ENCODE measurements at regions not wholly inside any gene's neighbourhood (a gene's known extent, or its start where the extent isn't known, plus 50 kb on each side); places are given as distances from the start of the nearest gene placed in this dataset.

DNA sequence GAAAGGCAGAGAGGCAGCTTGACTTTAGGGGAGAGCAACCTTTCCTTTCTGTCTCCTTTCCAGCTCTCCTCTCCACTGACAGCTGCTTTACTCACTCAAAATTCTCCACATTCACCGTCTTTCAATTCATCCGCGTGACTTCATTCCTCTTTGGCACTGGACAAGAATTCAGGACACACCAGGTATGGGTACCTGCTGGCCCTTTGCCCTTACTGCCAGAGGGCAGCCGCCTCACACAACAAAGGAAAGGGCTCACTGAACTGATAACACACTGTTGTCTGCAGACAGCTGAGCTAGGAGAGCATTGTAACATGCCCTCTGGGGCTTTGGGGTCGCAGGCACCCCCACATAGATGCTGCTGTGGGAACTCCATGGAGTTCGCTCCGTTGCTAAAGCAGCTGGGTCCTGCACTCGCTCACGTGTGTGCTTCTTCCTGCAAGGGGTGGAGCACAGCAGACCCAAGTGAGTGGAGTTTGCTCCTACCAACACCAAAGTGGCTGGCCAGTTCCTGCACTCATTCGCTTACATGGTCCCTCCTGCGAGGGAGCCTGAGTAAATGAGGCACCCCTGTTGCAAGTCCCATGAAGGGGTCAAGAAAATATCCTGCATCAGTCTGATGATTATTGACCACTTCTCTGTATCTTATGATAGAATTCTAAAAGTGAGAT is 79.0 kb upstream of the SGO1 start:
- no peak for DNase-seq
- POLR2A ChIA-PET: no interaction called here
- no peak overlapping the region for H3K4me3 ChIP-seq (ENCODE audit: control insufficient read depth in 1 of 7, extremely low read depth in 1 of 7, insufficient read depth in 4 of 7, low read depth in 2 of 7, low read length in 6 of 7)
- CTCF ChIA-PET: no interaction called here
- no peak overlapping the region for H3K27ac ChIP-seq (ENCODE audit: insufficient read depth in 1 of 2, low read depth in 1 of 2, low read length in 2 of 2, poor library complexity in 1 of 2, severe bottlenecking in 2 of 2)
- no peaks in the 10 kb centered on the region for H3K4me1 ChIP-seq (ENCODE audit: control extremely low read depth in 1 of 4, control insufficient read depth in 4 of 4, insufficient read depth in 4 of 4, low read length in 3 of 4)
- H3K27me3 ChIP-seq (replicated peaks in 2 of 5; ENCODE audit: control insufficient read depth in 4 of 5, insufficient read depth in 5 of 5, low read length in 4 of 5): peaks cover 0 to 3% (median 0%) of the 10 kb centered on the region in 5 experiments
- no peaks in the 10 kb centered on the region for H3K9me3 ChIP-seq (ENCODE audit: control extremely low read depth in 1 of 5, control insufficient read depth in 4 of 5, insufficient read depth in 2 of 5, low read depth in 1 of 5, low read length in 4 of 5)
- 91% methylated on average over 11 of the region's 11 CpGs for WGBS (ENCODE audit: insufficient coverage)
- H3K36me3 ChIP-seq (ENCODE audit: control insufficient read depth in 4 of 4, insufficient read depth in 4 of 4, low read length in 3 of 4): no peaks in the 10 kb centered on the region

DNA sequence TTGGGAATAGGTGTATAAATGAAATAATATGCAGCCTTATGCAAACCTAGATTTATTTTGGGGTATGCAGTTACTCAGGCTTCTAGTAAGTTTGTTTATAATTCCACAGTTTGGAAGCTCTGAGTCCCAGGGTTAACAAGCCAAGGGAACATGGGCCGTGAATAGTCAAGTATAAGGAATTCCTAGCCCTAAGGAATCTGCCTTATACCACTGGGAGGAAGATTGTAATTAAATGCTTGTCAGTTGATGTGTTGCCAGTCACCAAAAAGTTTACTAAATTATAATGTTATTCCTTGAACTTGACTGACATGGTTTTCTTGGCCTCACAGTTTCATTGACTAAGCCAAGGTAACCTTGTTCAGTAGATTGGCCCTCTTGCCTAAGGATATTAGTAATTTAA is 72.4 kb upstream of the SGO1 start:
- DNase-seq: no peak
- no peaks in the 10 kb centered on the region for H3K9me3 ChIP-seq (ENCODE audit: control extremely low read depth in 1 of 5, control insufficient read depth in 4 of 5, insufficient read depth in 2 of 5, low read depth in 1 of 5, low read length in 4 of 5)
- no peaks in the 10 kb centered on the region for H3K4me1 ChIP-seq (ENCODE audit: control extremely low read depth in 1 of 4, control insufficient read depth in 4 of 4, insufficient read depth in 4 of 4, low read length in 3 of 4)
- H3K36me3 ChIP-seq (ENCODE audit: control insufficient read depth in 4 of 4, insufficient read depth in 4 of 4, low read length in 3 of 4): no peaks in the 10 kb centered on the region
- ChIA-PET CTCF (no interaction called here), POLR2A (no interaction called here)
- H3K27ac ChIP-seq (ENCODE audit: insufficient read depth in 1 of 2, low read depth in 1 of 2, low read length in 2 of 2, poor library complexity in 1 of 2, severe bottlenecking in 2 of 2): no peak overlapping the region
- no CpG with 5 or more reads among the region's 1 CpG for WGBS (ENCODE audit: insufficient coverage)
- no peaks in the 10 kb centered on the region for H3K27me3 ChIP-seq (replicated peaks in 2 of 5; ENCODE audit: control insufficient read depth in 4 of 5, insufficient read depth in 5 of 5, low read length in 4 of 5)
- no peak overlapping the region for H3K4me3 ChIP-seq (ENCODE audit: control insufficient read depth in 1 of 7, extremely low read depth in 1 of 7, insufficient read depth in 4 of 7, low read depth in 2 of 7, low read length in 6 of 7)

DNA sequence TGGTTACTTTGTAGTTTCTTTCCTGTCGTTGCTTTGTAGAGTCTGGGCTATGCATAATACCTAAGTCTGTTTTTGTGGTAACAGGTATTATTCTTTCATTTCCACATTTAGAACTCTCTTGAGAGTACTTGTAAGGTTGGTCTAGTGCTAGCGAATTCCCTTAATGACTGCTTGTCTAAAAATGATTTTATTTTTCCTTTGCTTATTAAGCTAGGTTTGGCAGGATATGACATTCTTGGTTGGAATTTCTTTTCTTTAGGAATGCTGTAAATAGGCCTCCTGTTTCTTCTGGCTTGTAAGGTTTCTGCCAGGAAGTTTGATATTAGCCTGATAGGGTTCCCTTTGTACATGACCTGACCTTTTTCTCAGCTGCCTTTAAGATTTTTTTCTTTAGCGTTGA is 70.1 kb upstream of the SGO1 start:
- H3K27me3 ChIP-seq (replicated peaks in 2 of 5; ENCODE audit: control insufficient read depth in 4 of 5, insufficient read depth in 5 of 5, low read length in 4 of 5): no peaks in the 10 kb centered on the region
- H3K4me3 ChIP-seq (ENCODE audit: control insufficient read depth in 1 of 7, extremely low read depth in 1 of 7, insufficient read depth in 4 of 7, low read depth in 2 of 7, low read length in 6 of 7): no peak overlapping the region
- DNase-seq: no peak
- no peaks in the 10 kb centered on the region for H3K4me1 ChIP-seq (ENCODE audit: control extremely low read depth in 1 of 4, control insufficient read depth in 4 of 4, insufficient read depth in 4 of 4, low read length in 3 of 4)
- no peak overlapping the region for H3K27ac ChIP-seq (ENCODE audit: insufficient read depth in 1 of 2, low read depth in 1 of 2, low read length in 2 of 2, poor library complexity in 1 of 2, severe bottlenecking in 2 of 2)
- CTCF ChIA-PET: no interaction called here
- no peaks in the 10 kb centered on the region for H3K36me3 ChIP-seq (ENCODE audit: control insufficient read depth in 4 of 4, insufficient read depth in 4 of 4, low read length in 3 of 4)
- POLR2A ChIA-PET: no interaction called here
- no peaks in the 10 kb centered on the region for H3K9me3 ChIP-seq (ENCODE audit: control extremely low read depth in 1 of 5, control insufficient read depth in 4 of 5, insufficient read depth in 2 of 5, low read depth in 1 of 5, low read length in 4 of 5)
- WGBS (ENCODE audit: insufficient coverage): no CpG with 5 or more reads among the region's 3 CpGs

DNA sequence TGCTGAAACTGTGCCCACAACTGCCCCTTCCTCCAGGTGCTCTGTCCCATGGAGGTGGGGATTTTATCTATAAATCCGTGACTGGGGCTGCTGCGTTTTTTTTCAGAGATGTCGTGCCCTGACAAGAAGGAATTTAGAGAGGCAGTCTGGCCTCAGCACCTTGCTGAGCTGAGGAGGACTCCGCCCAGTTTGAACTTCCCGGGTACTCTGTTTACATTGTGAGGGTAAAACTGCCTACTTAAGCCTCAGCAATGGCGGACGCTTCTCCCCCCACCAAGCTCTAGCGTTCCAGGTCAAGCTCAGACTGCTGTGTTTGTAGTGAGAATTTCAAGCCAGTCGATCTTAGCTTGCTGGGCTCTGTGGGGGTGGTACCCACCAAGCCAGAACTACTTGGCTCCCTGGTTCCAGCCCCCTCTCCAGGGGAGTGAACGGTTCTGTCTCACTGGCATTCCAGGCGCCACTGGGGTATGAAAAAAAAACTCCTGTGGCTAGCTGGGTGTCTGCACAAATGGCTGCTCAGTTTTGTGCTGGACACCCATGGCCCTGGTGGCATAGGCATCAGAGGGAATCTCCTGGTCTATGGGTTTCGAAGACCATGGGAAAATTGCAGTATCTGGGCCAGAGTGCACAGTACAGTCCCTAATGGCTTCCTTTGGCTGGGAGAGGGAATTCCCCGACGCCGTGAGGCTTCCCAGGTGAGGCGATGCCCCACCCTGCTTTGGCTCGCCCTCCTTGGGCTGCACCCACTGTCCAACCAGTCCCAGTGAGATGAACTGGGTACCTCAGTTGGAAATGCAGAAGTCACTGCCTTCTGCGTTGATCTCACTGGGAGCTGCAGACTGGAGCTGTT is 68.5 kb upstream of the SGO1 start:
- ChIA-PET CTCF (no interaction called here), POLR2A (no interaction called here)
- H3K9me3 ChIP-seq (ENCODE audit: control extremely low read depth in 1 of 5, control insufficient read depth in 4 of 5, insufficient read depth in 2 of 5, low read depth in 1 of 5, low read length in 4 of 5): no peaks in the 10 kb centered on the region
- 94% methylated on average over 15 of the region's 18 CpGs for WGBS (ENCODE audit: insufficient coverage)
- H3K27ac ChIP-seq (ENCODE audit: insufficient read depth in 1 of 2, low read depth in 1 of 2, low read length in 2 of 2, poor library complexity in 1 of 2, severe bottlenecking in 2 of 2): no peak overlapping the region
- no peak for DNase-seq
- H3K36me3 ChIP-seq (ENCODE audit: control insufficient read depth in 4 of 4, insufficient read depth in 4 of 4, low read length in 3 of 4): no peaks in the 10 kb centered on the region
- no peaks in the 10 kb centered on the region for H3K27me3 ChIP-seq (replicated peaks in 2 of 5; ENCODE audit: control insufficient read depth in 4 of 5, insufficient read depth in 5 of 5, low read length in 4 of 5)
- H3K4me1 ChIP-seq (ENCODE audit: control extremely low read depth in 1 of 4, control insufficient read depth in 4 of 4, insufficient read depth in 4 of 4, low read length in 3 of 4): no peaks in the 10 kb centered on the region
- H3K4me3 ChIP-seq (ENCODE audit: control insufficient read depth in 1 of 7, extremely low read depth in 1 of 7, insufficient read depth in 4 of 7, low read depth in 2 of 7, low read length in 6 of 7): no peak overlapping the region

DNA sequence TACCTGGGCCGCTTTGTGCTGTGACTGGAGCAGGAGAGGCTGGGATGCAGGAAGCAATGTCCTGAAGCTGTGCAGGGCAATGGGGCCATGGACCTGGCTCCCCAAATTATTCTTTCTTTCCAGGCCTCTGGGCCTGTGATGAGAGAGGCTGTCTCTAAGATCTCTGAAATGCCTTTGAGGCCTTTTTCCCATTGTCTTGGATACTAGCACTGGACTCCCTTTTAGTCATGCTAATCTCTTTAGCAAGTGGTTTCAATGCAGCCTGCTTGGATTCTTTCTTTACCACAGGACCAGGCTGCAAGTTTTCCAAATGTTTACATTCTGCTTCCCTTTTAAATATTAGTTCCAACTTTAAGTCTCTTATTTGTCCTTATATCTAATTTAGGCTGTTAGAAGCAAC is 64.8 kb upstream of the SGO1 start:
- 100% methylated on average over 1 of the region's 1 CpG for WGBS (ENCODE audit: insufficient coverage)
- ChIA-PET CTCF (no interaction called here), POLR2A (no interaction called here)
- Histone ChIP-seq H3K27me3 (replicated peaks in 2 of 5; ENCODE audit: control insufficient read depth in 4 of 5, insufficient read depth in 5 of 5, low read length in 4 of 5) (no peaks in the 10 kb centered on the region), H3K4me1 (ENCODE audit: control extremely low read depth in 1 of 4, control insufficient read depth in 4 of 4, insufficient read depth in 4 of 4, low read length in 3 of 4) (no peaks in the 10 kb centered on the region), H3K36me3 (ENCODE audit: control insufficient read depth in 4 of 4, insufficient read depth in 4 of 4, low read length in 3 of 4) (no peaks in the 10 kb centered on the region), H3K27ac (ENCODE audit: insufficient read depth in 1 of 2, low read depth in 1 of 2, low read length in 2 of 2, poor library complexity in 1 of 2, severe bottlenecking in 2 of 2) (no peak overlapping the region), H3K9me3 (ENCODE audit: control extremely low read depth in 1 of 5, control insufficient read depth in 4 of 5, insufficient read depth in 2 of 5, low read depth in 1 of 5, low read length in 4 of 5) (no peaks in the 10 kb centered on the region), H3K4me3 (ENCODE audit: control insufficient read depth in 1 of 7, extremely low read depth in 1 of 7, insufficient read depth in 4 of 7, low read depth in 2 of 7, low read length in 6 of 7) (no peak overlapping the region)
- no peak for DNase-seq

DNA sequence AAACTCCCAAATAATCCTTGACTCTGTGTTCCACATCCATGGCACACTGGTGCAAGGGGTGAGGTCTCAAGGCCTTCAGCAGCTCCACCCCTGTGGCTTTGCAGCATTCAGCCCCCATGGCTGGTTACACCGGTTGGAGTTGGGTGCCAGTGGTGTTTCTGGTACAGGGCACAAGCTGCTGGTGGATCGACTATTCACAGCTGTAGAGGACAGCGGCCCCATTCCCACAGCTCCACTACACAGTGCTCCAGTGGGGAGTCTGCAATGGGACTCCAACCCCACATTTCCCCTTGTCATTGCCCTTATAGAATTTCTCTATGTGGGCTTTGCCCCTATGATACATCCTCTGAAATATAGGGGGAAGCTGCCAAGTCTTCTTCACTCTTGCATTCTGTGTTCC is 64.3 kb upstream of the SGO1 start:
- Histone ChIP-seq H3K9me3 (ENCODE audit: control extremely low read depth in 1 of 5, control insufficient read depth in 4 of 5, insufficient read depth in 2 of 5, low read depth in 1 of 5, low read length in 4 of 5) (no peaks in the 10 kb centered on the region), H3K4me3 (ENCODE audit: control insufficient read depth in 1 of 7, extremely low read depth in 1 of 7, insufficient read depth in 4 of 7, low read depth in 2 of 7, low read length in 6 of 7) (no peak overlapping the region), H3K36me3 (ENCODE audit: control insufficient read depth in 4 of 4, insufficient read depth in 4 of 4, low read length in 3 of 4) (no peaks in the 10 kb centered on the region), H3K27ac (ENCODE audit: insufficient read depth in 1 of 2, low read depth in 1 of 2, low read length in 2 of 2, poor library complexity in 1 of 2, severe bottlenecking in 2 of 2) (no peak overlapping the region), H3K27me3 (replicated peaks in 2 of 5; ENCODE audit: control insufficient read depth in 4 of 5, insufficient read depth in 5 of 5, low read length in 4 of 5) (no peaks in the 10 kb centered on the region), H3K4me1 (ENCODE audit: control extremely low read depth in 1 of 4, control insufficient read depth in 4 of 4, insufficient read depth in 4 of 4, low read length in 3 of 4) (no peaks in the 10 kb centered on the region)
- ChIA-PET CTCF (no interaction called here), POLR2A (no interaction called here)
- DNase-seq: no peak
- WGBS (ENCODE audit: insufficient coverage): 100% methylated on average over 2 of the region's 3 CpGs

DNA sequence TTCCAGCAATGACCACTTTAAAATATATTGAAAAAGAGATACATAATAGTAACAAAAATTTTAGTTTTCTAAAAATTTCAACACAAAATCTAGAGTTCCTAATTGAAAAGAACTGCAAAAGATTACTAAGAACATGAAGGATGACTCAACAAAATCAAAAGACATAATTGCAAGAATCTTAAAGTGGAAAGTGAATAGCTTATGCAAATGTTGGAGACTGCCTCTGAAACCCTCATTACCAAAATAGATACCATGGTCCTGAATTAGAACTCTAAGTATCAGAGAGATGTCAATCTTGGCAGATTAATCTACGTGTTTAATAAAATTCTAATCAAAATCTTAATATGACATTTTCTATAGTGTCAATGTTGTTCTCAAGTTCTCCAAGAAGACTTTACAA is 60.7 kb upstream of the SGO1 start:
- DNase-seq: no peak
- Histone ChIP-seq H3K27ac (ENCODE audit: insufficient read depth in 1 of 2, low read depth in 1 of 2, low read length in 2 of 2, poor library complexity in 1 of 2, severe bottlenecking in 2 of 2) (no peak overlapping the region), H3K4me1 (ENCODE audit: control extremely low read depth in 1 of 4, control insufficient read depth in 4 of 4, insufficient read depth in 4 of 4, low read length in 3 of 4) (no peaks in the 10 kb centered on the region), H3K4me3 (ENCODE audit: control insufficient read depth in 1 of 7, extremely low read depth in 1 of 7, insufficient read depth in 4 of 7, low read depth in 2 of 7, low read length in 6 of 7) (no peak overlapping the region), H3K9me3 (ENCODE audit: control extremely low read depth in 1 of 5, control insufficient read depth in 4 of 5, insufficient read depth in 2 of 5, low read depth in 1 of 5, low read length in 4 of 5) (peaks cover 0 to 2% (median 0%) of the 10 kb centered on the region in 5 experiments), H3K27me3 (replicated peaks in 2 of 5; ENCODE audit: control insufficient read depth in 4 of 5, insufficient read depth in 5 of 5, low read length in 4 of 5) (no peaks in the 10 kb centered on the region), H3K36me3 (ENCODE audit: control insufficient read depth in 4 of 4, insufficient read depth in 4 of 4, low read length in 3 of 4) (no peaks in the 10 kb centered on the region)
- no CpG with 5 or more reads among the region's 1 CpG for WGBS (ENCODE audit: insufficient coverage)
- ChIA-PET POLR2A (no interaction called here), CTCF (no interaction called here)
